ENCODE measurements at regions not wholly inside any gene's neighbourhood (a gene's known extent, or its start where the extent isn't known, plus 50 kb on each side); places are given as distances from the start of the nearest gene placed in this dataset.

DNA sequence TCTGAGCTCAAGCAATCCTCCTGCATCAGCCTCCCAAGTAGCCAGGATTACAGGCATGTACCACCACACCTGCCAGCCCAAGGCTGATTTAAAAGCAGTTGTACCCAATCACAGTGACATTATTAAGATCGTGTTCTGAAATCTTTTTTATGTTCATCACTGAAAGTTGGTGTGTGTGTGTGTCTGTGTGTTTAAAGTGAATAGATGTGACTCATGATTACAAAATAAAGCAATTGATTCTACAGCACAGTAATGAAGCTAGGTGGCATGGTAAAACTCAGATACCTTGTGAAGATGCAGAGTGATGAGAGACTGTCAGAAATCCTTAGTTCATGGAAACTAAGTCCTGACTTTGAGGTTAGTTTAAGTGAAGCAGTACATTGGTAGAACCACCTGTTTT, 74.2 kb upstream of the ATP2B1 start:
- no peaks in the 10 kb centered on the region for H3K4me1 ChIP-seq (ENCODE audit: insufficient read depth, low read length)
- H3K79me1 ChIP-seq (ENCODE audit: insufficient read depth, low read depth, low read length, poor library complexity, severe bottlenecking), result no peaks in the 10 kb centered on the region
- H4K20me1 ChIP-seq (ENCODE audit: control insufficient read depth, insufficient read depth, insufficient read length), result no peaks in the 10 kb centered on the region

More for the DNA sequence above, 74.2 kb upstream of the ATP2B1 start:
- Histone ChIP-seq H3K23me2 (ENCODE audit: insufficient read length, low read depth, low read length, poor library complexity, severe bottlenecking) (no peaks in the 10 kb centered on the region), H2BK15ac (ENCODE audit: low read depth, low read length) (no peak overlapping the region), H3K23ac (ENCODE audit: insufficient read length, low read depth, low read length) (no peak overlapping the region), H4K8ac (replicated peaks; ENCODE audit: insufficient read length, low read depth, low read length) (no peak overlapping the region), H2BK12ac (ENCODE audit: insufficient read length, low read depth, low read length) (no peak overlapping the region), H3K27me3 (ENCODE audit: insufficient read depth, low read length) (no peaks in the 10 kb centered on the region), H3K18ac (ENCODE audit: insufficient read length, low read depth, low read length) (no peak overlapping the region), H3K14ac (ENCODE audit: insufficient read depth, low read length) (no peak overlapping the region), H3K27ac (ENCODE audit: insufficient read length, low read depth, low read length) (no peak overlapping the region), H3T11ph (ENCODE audit: low read length) (no peak overlapping the region), H3K4ac (ENCODE audit: low read depth, low read length) (no peak overlapping the region), H4K91ac (ENCODE audit: insufficient read length, low read depth, low read length) (no peak overlapping the region), H3K9ac (ENCODE audit: extremely low read depth, insufficient read length, low read length) (no peak overlapping the region), H2AFZ (ENCODE audit: low read length) (no peak overlapping the region), H3K9me3 (ENCODE audit: control insufficient read depth, low read depth, low read length) (peaks cover 4% of the 10 kb centered on the region), H3K79me2 (ENCODE audit: insufficient read depth, low read length) (no peaks in the 10 kb centered on the region), H2BK120ac (ENCODE audit: low read depth, low read length, poor library complexity, severe bottlenecking) (no peak overlapping the region), H2BK20ac (ENCODE audit: low read depth, low read length, poor library complexity, severe bottlenecking) (no peak overlapping the region), H4K5ac (ENCODE audit: insufficient read length, low read depth, low read length) (no peak overlapping the region), H2BK5ac (ENCODE audit: insufficient read length, low read length) (no peak overlapping the region), H3K56ac (ENCODE audit: insufficient read length, low read depth, low read length) (no peak overlapping the region), H2AK5ac (ENCODE audit: insufficient read length, low read length) (no peak overlapping the region), H3K4me2 (ENCODE audit: insufficient read depth, insufficient read length, low read length) (no peak overlapping the region)
- Mint-ChIP-seq H3K27ac (no peak overlapping the region), H3K4me3 (no peak overlapping the region), H3K27me3 (ENCODE audit: low read depth) (no peaks in the 10 kb centered on the region), H3K36me3 (ENCODE audit: insufficient read depth in 1 of 3, low read depth in 3 of 3) (peaks cover 6 to 20% (median 20%) of the 10 kb centered on the region in 3 experiments; a peak in 5 of 7 replicates), H3K4me1 (peaks cover 2 to 3% of the 10 kb centered on the region in 2 experiments; a peak in 3 of 4 replicates), H3K9me3 (peaks cover 21 to 22% of the 10 kb centered on the region in 2 experiments)
- DNase-seq, result no peak
- WGBS (ENCODE audit: extremely low coverage, insufficient read length, low lambda C conversion rate), result no CpG with 5 or more reads among the region's 1 CpG
- TF ChIP-seq, protein P1, sequence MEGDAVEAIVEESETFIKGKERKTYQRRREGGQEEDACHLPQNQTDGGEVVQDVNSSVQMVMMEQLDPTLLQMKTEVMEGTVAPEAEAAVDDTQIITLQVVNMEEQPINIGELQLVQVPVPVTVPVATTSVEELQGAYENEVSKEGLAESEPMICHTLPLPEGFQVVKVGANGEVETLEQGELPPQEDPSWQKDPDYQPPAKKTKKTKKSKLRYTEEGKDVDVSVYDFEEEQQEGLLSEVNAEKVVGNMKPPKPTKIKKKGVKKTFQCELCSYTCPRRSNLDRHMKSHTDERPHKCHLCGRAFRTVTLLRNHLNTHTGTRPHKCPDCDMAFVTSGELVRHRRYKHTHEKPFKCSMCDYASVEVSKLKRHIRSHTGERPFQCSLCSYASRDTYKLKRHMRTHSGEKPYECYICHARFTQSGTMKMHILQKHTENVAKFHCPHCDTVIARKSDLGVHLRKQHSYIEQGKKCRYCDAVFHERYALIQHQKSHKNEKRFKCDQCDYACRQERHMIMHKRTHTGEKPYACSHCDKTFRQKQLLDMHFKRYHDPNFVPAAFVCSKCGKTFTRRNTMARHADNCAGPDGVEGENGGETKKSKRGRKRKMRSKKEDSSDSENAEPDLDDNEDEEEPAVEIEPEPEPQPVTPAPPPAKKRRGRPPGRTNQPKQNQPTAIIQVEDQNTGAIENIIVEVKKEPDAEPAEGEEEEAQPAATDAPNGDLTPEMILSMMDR (conservative IDR thresholded peaks at IDR 0.05), result no peak

All from H9 (cell line).